Left ventricle myocardium inferior (tissue), 1 donor: ENCODE measurements at regions not wholly inside any gene's neighbourhood (a gene's known extent, or its start where the extent isn't known, plus 50 kb on each side); places are given as distances from the start of the nearest gene placed in this dataset.

Experiments
- DNase-seq: peaks from one replicate; pipeline ENCODE4 v3.0.0-alpha.2; 2020
- H3K27ac ChIP-seq: fragments of 200-600 bp; replicated peaks from 2 replicates; pipeline ENCODE4 v1.8.0; 2021
- H3K27me3 ChIP-seq: fragments of 200-600 bp; 2 replicates; pipeline ENCODE4 v1.8.0; 2021; ENCODE audit warnings: low read depth
- H3K36me3 ChIP-seq: fragments of 200-600 bp; 2 replicates; pipeline ENCODE4 v1.8.0; 2021
- H3K4me1 ChIP-seq: fragments of 200-600 bp; 2 replicates; pipeline ENCODE4 v1.8.0; 2021
- H3K4me3 ChIP-seq: fragments of 200-600 bp; 2 replicates; pipeline ENCODE4 v1.8.0; 2021; ENCODE audit warnings: mild to moderate bottlenecking, moderate library complexity
- H3K9me3 ChIP-seq: fragments of 200-600 bp; replicated peaks from 2 replicates; pipeline ENCODE4 v1.8.0; 2021
- intact Hi-C: fragments of 100-400 bp; cut with micrococcal nuclease; formaldehyde crosslinking; loops from one replicate; pipeline ENCODE4 v1.11.0; 2022
- TF ChIP-seq, protein P1 (sequence below): fragments of 200-600 bp; IDR thresholded peaks from 2 replicates; pipeline ENCODE4 v1.8.0; 2021; ENCODE audit warnings: antibody characterized with exemption, mild to moderate bottlenecking, borderline replicate concordance
- donor health status: DM: no; HTN: yes; CAD: no; lungs with severe emphysema.

- DNase-seq = no peak
- intact Hi-C loops = no loop called here
These were observed 63.8 kb downstream of the RTP5 start for GRCh38 chr2:241933179-241933911.

GRCh38 chr2:241935314-241935713, 65.8 kb downstream of the RTP5 start:
- intact Hi-C loops = no loop called here

More at GRCh38 chr2:241933179-241933911, 63.8 kb downstream of the RTP5 start:
- H3K36me3 ChIP-seq = no peaks in the 10 kb centered on the region
- no peak overlapping the region for H3K4me3 ChIP-seq
- peaks cover 8% of the 10 kb centered on the region for H3K4me1 ChIP-seq
- no peak overlapping the region for H3K27ac ChIP-seq
- no peaks in the 10 kb centered on the region for H3K9me3 ChIP-seq
- H3K27me3 ChIP-seq = peaks cover 63% of the 10 kb centered on the region
- TF ChIP-seq, protein P1, sequence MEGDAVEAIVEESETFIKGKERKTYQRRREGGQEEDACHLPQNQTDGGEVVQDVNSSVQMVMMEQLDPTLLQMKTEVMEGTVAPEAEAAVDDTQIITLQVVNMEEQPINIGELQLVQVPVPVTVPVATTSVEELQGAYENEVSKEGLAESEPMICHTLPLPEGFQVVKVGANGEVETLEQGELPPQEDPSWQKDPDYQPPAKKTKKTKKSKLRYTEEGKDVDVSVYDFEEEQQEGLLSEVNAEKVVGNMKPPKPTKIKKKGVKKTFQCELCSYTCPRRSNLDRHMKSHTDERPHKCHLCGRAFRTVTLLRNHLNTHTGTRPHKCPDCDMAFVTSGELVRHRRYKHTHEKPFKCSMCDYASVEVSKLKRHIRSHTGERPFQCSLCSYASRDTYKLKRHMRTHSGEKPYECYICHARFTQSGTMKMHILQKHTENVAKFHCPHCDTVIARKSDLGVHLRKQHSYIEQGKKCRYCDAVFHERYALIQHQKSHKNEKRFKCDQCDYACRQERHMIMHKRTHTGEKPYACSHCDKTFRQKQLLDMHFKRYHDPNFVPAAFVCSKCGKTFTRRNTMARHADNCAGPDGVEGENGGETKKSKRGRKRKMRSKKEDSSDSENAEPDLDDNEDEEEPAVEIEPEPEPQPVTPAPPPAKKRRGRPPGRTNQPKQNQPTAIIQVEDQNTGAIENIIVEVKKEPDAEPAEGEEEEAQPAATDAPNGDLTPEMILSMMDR = no peak

DNA sequence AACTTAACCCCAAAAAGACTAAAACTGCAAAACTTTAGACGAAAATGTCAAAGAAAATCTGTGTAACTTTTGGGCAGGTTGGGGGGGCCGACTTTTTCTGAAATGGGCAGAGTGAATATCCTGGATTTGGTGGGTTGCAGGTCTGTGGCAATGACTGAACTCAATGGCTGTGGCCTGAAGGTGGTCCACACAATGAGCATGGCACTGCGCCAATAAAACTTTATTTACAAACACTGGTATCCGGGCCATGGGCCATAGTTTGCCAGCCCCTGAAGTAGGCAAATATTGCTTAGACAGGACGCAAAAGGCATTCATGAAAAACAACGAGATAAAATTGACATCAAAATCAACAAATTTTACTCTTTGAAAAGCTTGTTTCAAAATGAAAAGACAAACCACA, 66.2 kb downstream of the RTP5 start:
- peaks cover 54% of the 10 kb centered on the region for H3K27me3 ChIP-seq
- H3K4me1 ChIP-seq = peaks cover 8% of the 10 kb centered on the region
- intact Hi-C loops = no loop called here
- TF ChIP-seq, protein P1 = no peak
- H3K4me3 ChIP-seq = no peak overlapping the region
- H3K9me3 ChIP-seq = no peaks in the 10 kb centered on the region
- no peaks in the 10 kb centered on the region for H3K36me3 ChIP-seq
- no peak overlapping the region for H3K27ac ChIP-seq
- DNase-seq = no peak

More at GRCh38 chr2:241935314-241935713, 65.8 kb downstream of the RTP5 start:
- no peak for DNase-seq
- TF ChIP-seq, protein P1 = no peak
- Histone ChIP-seq H3K4me3 (no peak overlapping the region), H3K27ac (no peak overlapping the region), H3K27me3 (peaks cover 55% of the 10 kb centered on the region), H3K9me3 (no peaks in the 10 kb centered on the region), H3K36me3 (no peaks in the 10 kb centered on the region), H3K4me1 (peaks cover 8% of the 10 kb centered on the region)

- H3K36me3 ChIP-seq = no peaks in the 10 kb centered on the region
- no peaks in the 10 kb centered on the region for H3K9me3 ChIP-seq
- peaks cover 8% of the 10 kb centered on the region for H3K4me1 ChIP-seq
- intact Hi-C loops = no loop called here
- peaks cover 49% of the 10 kb centered on the region for H3K27me3 ChIP-seq
- no peak for DNase-seq
- H3K27ac ChIP-seq = no peak overlapping the region
- TF ChIP-seq, protein P1 = no peak
- H3K4me3 ChIP-seq = no peak overlapping the region
These were observed 67.1 kb downstream of the RTP5 start for GRCh38 chr2:241936457-241937133.

DNA sequence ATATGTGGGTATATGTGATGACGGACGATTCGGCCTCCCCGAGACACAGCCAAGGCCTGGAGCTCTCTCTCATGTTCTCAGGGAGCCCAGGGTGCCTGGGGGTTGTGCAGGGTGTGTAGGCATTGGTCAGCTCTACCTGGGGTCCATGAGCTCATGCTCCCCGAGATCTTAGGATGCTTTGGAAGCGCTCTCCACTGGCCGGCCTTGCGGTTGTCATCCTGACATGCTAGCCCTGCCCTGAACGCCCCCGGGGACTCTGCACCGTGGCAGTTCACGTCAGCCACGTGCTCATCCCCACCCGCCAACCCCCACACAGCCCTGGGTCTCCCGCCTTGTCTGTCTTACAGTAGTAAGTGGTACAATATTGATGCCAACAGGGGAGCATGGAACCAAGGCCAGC, 67.8 kb downstream of the RTP5 start:
- Histone ChIP-seq H3K36me3 (no peaks in the 10 kb centered on the region), H3K27ac (no peak overlapping the region), H3K27me3 (peaks cover 42% of the 10 kb centered on the region), H3K4me3 (no peak overlapping the region), H3K4me1 (peaks cover 8% of the 10 kb centered on the region), H3K9me3 (no peaks in the 10 kb centered on the region)
- no peak for DNase-seq
- TF ChIP-seq, protein P1 = no peak
- intact Hi-C loops = no loop called here
